ENCODE measurements at regions not wholly inside any gene's neighbourhood (a gene's known extent, or its start where the extent isn't known, plus 50 kb on each side); places are given as distances from the start of the nearest gene placed in this dataset.
"Not testable (repeated sequence)": the region's sequence is repeated elsewhere in the genome, so short reads cannot be mapped to it uniquely, and the experiment has no call there.

GRCh38 chr12:86590296-86590695, 334.1 kb upstream of the MGAT4C start:
- DNase-seq (ENCODE audit: low read depth), result no peak

GRCh38 chr12:86574143-86574542, 318.0 kb upstream of the MGAT4C start:
- DNase-seq (ENCODE audit: low read depth), result no peak

DNA sequence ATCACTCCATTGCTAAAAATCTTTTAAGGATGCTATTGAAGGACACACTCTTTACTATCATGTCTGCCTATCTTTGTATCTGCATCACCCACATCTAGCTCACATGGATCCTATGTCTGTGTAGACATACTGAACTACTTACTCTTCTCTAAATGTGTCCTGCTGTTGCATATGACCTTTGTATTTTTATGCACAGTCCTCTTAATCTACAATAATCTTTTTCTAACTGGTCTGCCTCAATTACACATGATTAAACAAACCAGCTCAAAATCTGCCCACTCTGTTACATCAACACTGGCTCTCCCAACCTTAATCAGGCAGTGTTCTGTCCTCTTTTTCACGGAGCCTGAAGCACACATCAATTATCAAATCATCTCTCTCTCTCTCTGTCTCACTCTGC, 316.3 kb upstream of the MGAT4C start:
- DNase-seq (ENCODE audit: low read depth), result no peak

DNA sequence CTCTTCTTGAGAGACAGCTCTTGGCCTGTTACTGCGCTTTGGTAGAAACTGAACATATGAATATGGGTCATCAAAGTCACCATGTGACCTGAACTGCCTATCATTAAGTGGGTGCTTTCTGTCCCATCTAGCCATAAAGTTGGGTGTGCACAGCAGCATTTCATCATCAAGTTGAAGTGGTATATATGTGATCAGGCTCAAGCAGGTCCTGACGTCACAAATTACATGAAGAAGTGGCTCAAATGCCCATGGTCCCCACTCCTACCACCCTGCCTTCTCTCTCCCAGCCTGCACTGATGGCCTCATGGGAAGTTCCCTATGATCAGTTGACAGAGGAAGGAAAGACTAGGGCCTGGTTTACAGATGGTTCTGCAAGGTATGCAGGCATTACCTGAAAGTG, 308.8 kb upstream of the MGAT4C start:
- DNase-seq (ENCODE audit: low read depth), result no peak

- DNase-seq (ENCODE audit: low read depth), result not testable (repeated sequence)
Observed at GRCh38 chr12:86555491-86555890, 299.3 kb upstream of the MGAT4C start.

DNA sequence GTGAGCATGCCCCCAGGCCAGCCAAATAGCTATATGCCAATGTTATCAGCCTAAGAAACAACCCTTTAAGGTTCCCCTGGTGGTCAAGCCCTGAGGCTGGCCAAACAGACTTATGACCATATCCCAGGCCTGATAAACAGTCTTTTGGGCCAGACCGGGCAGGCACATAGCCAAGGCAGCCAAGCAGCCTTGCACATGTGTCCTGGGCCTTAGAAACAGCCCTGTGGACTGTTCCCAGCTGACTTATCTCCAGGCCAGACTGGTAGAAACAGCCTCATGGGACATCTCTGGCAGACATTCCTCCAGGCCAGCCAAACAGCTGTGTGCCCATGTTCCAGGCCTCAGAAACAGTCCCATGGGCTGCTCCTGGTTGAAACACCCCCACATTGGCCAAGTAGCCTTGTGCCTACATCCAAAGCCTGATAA, 295.0 kb upstream of the MGAT4C start:
- no peak for DNase-seq (ENCODE audit: low read depth)

GRCh38 chr12:86550218-86551145, 294.3 kb upstream of the MGAT4C start:
- DNase-seq (ENCODE audit: low read depth), result no peak

GRCh38 chr12:86543716-86544115, 287.5 kb upstream of the MGAT4C start:
- DNase-seq (ENCODE audit: low read depth), result no peak

DNA sequence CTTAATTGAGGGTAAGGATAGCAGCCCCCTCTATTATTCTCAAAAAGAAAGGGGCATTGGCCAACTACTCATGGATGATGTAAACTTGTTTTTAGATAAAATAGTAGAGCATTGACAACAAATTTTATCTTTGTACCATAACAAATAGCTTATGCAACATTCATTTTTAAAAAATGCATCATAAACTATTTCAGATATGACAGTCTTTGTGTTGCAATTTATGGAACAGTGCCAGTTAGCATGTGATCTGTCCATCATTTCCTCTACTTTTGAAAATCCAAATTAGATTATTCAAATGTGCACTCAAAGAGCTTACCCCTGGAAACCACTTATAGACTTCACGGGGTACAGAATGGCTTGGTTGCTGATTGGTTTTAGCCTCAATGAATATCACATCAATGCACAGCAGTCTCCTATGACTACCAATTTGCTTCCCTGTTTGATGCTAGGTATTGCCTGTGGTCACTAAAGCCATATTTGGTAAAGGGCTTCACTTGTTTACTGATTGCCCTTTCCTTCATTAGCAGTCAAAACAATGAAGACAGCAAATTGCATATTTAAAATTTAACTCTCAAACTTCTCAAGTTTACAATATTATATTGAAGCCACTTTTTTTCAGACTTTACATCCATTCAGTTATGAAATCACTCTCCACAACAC, 274.9 kb upstream of the MGAT4C start:
- DNase-seq (ENCODE audit: low read depth), result no peak

- no peak for DNase-seq (ENCODE audit: low read depth)
Observed at GRCh38 chr12:86526060-86526595, 269.9 kb upstream of the MGAT4C start.

DNA sequence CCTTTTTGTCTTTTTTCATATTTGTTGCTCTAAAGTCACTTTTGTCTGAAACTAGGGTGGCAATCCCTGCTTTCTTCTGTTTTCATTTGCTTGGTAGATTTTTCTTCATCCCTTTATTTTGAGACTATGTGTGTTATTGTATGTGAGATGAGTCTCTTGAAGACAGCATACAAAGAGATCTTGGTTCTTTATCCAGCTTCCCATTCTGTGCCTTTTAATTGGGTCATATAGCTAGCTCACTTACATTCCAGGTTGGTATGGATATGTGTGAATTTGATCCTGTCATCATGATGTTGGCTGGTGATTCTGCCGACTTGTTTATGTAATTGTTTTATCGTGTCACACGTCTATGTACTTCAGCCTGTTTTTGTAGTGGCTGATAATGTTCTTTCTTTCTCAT, 267.7 kb upstream of the MGAT4C start:
- DNase-seq (ENCODE audit: low read depth), result no peak

GRCh38 chr12:86521870-86522269, 265.7 kb upstream of the MGAT4C start:
- DNase-seq (ENCODE audit: low read depth), result no peak

GRCh38 chr12:86513226-86513625, 257.0 kb upstream of the MGAT4C start:
- no peak for DNase-seq (ENCODE audit: low read depth)

- no peak for DNase-seq (ENCODE audit: low read depth)
Observed at GRCh38 chr12:86496595-86496994, 240.4 kb upstream of the MGAT4C start.

DNA sequence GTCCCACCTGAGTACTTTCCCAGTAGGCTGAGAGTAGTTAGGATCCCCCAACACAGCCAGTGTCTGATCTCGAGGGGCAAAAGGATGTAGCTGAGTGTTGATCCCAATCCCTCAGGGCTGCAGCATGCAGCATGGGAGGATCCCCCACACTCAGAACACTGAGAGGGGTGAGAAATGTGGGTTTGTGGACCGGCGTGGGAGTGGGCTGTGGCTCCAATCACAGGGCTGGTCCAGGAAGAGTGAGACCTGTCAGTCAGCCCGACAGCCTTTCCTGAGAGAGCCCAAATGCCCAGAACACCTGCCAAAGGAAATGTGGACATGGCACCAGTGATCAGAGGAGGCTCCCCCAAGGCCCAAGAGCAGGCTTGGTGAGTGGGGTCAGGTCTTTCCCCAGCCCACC, 228.3 kb upstream of the MGAT4C start:
- DNase-seq (ENCODE audit: low read depth), result no peak

- DNase-seq (ENCODE audit: low read depth), result no peak
Observed at GRCh38 chr12:86473231-86473630, 217.0 kb upstream of the MGAT4C start.

GRCh38 chr12:86456776-86457175, 200.6 kb upstream of the MGAT4C start:
- DNase-seq (ENCODE audit: low read depth), result no peak

DNA sequence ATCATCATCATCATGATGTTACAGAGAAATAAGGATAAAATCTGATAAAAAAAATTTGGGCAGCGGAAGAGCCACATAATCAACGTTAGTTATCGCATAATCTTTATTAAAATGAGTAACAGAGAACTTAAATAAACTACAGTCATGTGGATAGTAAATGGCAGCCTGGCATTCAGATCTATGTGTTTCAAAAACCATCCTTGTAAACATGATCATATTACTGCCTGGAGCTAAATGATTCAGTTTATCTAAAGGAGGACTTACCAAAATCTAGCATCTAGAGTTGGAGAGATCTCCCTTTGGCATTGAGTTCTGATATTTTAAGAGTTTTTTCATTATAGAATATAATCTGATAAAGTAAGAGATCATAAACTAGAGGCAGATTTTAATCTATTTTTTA, 200.1 kb upstream of the MGAT4C start:
- DNase-seq (ENCODE audit: low read depth), result no peak

DNA sequence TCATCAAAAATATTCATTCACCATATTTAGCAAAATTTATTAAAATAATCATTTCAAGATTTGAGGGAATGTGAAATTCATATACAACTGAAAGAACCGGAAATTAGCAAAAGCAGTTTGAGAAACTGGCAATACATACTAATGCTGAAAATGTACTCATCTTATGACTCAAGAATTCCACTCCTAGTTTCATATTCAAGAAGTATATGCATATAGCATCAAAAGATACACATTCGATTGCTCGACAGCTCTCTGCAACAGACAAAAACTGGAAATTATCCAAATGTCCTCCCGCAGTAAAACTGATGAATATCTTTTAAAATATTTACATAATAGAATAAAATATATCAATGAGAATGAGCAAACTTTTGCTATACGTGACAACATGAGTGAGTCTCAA, 189.2 kb upstream of the MGAT4C start:
- no peak for DNase-seq (ENCODE audit: low read depth)

GRCh38 chr12:86435053-86435452, 178.9 kb upstream of the MGAT4C start:
- no peak for DNase-seq (ENCODE audit: low read depth)

DNA sequence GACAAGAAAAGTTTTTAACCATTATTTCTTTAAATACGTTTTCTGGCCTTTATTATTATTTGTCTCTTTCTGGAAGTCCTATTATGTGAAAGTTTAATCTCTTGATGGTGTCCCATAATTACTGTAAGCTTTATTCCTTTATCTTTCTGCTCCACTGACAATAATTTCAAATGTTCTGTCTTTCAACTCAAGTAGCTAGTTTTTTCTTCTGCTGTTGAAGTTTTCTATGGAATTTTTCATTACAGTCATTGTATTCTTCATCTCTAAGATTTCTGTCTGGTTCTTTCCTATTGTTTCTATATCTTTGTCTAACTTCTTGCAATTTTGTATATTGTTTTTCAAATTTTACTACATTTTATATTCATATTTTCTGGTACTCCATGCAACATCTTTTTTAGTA, 173.6 kb upstream of the MGAT4C start:
- no peak for DNase-seq (ENCODE audit: low read depth)

GRCh38 chr12:86421333-86421732, 165.1 kb upstream of the MGAT4C start:
- no peak for DNase-seq (ENCODE audit: low read depth)

DNA sequence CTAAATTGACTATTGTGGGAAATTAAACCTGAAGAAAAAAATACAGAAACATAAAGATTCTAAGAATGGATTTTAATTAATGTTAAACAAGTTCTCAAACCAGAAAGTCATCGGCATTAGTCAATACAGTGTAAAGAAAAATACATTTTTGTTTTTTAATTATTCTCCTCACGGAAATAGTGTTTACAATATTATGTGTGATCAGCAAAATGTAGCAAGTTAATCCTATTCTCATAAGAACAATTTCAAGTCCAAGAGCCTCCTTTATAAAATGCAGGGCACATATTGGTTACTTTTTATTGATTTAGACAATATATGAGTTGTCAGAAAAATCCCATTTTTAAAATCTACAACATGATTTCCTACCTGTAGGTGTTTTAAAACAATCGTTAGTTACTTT, 158.0 kb upstream of the MGAT4C start:
- no peak for DNase-seq (ENCODE audit: low read depth)

All from non-pigmented ciliary epithelial cell (primary cell).